Right renal pelvis (tissue), 4 donors: ENCODE measurements at regions not wholly inside any gene's neighbourhood (a gene's known extent, or its start where the extent isn't known, plus 50 kb on each side); places are given as distances from the start of the nearest gene placed in this dataset.
"Not testable (repeated sequence)": the region's sequence is repeated elsewhere in the genome, so short reads cannot be mapped to it uniquely, and the experiment has no call there.

ENCODE experiments used
- DNase-seq, 4 donors: peaks; one replicate each; pipeline ENCODE4 v3.0.0-alpha.2; 2013; ENCODE audit warnings: low read depth in 4 of 4, low spot score in 3 of 4, missing footprints in 1 of 4

- DNase-seq, result no peak
Observed at GRCh38 chr15:62856466-62857246, 185.9 kb upstream of the TPM1 start.

- DNase-seq, result no peak
Observed at GRCh38 chr15:62857411-62857853, 185.1 kb upstream of the TPM1 start.

- DNase-seq, result no peak
Observed at GRCh38 chr15:62858343-62858742, 184.2 kb upstream of the TPM1 start.

- no peak for DNase-seq
Observed at GRCh38 chr15:62862717-62863116, 179.8 kb upstream of the TPM1 start.

GRCh38 chr15:62866366-62866765 is 176.2 kb upstream of the TPM1 start:
- no peak for DNase-seq

- no peak for DNase-seq
Observed at GRCh38 chr15:62867844-62868243, 174.7 kb upstream of the TPM1 start.

GRCh38 chr15:62868507-62868906 is 174.0 kb upstream of the TPM1 start:
- DNase-seq, result no peak

- DNase-seq, result no peak
Observed at GRCh38 chr15:62869116-62869515, 173.4 kb upstream of the TPM1 start.

GRCh38 chr15:62870216-62870615 is 172.3 kb upstream of the TPM1 start:
- no peak for DNase-seq

GRCh38 chr15:62870701-62871100 is 171.8 kb upstream of the TPM1 start:
- DNase-seq, result not testable (repeated sequence)

- DNase-seq, result no peak
Observed at GRCh38 chr15:62873203-62873602, 169.3 kb upstream of the TPM1 start.

GRCh38 chr15:62874064-62874463 is 168.5 kb upstream of the TPM1 start:
- DNase-seq, result no peak

- no peak for DNase-seq
Observed at GRCh38 chr15:62874959-62875625, 167.5 kb upstream of the TPM1 start.

- DNase-seq, result no peak
Observed at GRCh38 chr15:62875626-62876021, 166.9 kb upstream of the TPM1 start.

- no peak for DNase-seq
Observed at GRCh38 chr15:62877276-62877857, 165.2 kb upstream of the TPM1 start.

GRCh38 chr15:62878070-62878469 is 164.5 kb upstream of the TPM1 start:
- DNase-seq, result no peak

- DNase-seq, result no peak
Observed at GRCh38 chr15:62879770-62880169, 162.8 kb upstream of the TPM1 start.

GRCh38 chr15:62880278-62880677 is 162.3 kb upstream of the TPM1 start:
- DNase-seq, result no peak

GRCh38 chr15:62881056-62881455 is 161.5 kb upstream of the TPM1 start:
- DNase-seq, result no peak

- DNase-seq, result peak in 3 of 4 donors; percentile 58 to 68 (median 61)
Observed at GRCh38 chr15:62883938-62884479, 158.5 kb upstream of the TPM1 start.

- DNase-seq, result no peak
Observed at GRCh38 chr15:62886431-62887071, 156.0 kb upstream of the TPM1 start.
